Glomerular endothelial cell (primary cell): ENCODE measurements at regions not wholly inside any gene's neighbourhood (a gene's known extent, or its start where the extent isn't known, plus 50 kb on each side); places are given as distances from the start of the nearest gene placed in this dataset.
"Not testable (repeated sequence)": the region's sequence is repeated elsewhere in the genome, so short reads cannot be mapped to it uniquely, and the experiment has no call there.

Experiments used
- DNase-seq: peaks from one replicate; pipeline ENCODE4 v3.0.0-alpha.2; 2011; ENCODE audit warnings: low read depth, low spot score; ENCODE audit errors: extremely low read depth

DNA sequence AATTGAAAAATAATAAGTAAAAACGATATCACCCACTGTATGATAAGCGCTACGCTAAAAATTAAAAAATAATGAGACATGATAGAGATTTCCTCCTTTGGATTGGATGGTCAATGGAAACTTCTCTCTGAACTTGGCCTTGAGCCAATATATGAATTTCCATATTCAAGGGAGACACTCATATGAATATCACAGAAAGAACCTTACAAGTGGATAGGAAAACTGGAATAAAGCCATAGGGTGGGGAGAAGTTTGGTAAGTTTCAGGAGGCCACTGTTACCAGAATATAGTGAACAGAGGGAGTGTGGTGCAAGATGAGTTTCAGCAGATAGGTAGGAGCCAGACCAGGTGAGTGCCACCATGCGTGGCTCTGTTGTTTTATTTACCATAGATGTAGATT is 147.2 kb downstream of the SEM1 start:
- DNase-seq, result no peak

DNA sequence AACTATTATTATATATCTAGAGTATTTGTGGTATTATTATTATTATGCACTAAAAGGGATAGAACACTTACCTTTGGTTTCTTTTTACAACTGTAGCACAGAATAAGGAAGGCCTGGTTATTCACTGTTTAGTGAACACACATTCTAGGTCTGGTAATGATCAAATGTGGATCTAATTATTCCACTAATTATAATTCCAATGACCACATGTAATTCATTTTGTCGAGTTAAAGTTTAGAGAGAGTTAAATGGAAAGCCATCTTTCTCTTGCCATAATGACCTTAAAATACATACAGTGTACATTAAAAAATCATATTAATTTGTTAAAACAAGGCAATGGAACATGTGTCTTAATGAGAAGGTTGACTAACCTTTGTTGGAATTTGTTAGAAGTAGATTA is 147.8 kb downstream of the SEM1 start:
- DNase-seq, result no peak

GRCh38 chr7:96558530-96558929 is 151.1 kb downstream of the SEM1 start:
- no peak for DNase-seq

DNA sequence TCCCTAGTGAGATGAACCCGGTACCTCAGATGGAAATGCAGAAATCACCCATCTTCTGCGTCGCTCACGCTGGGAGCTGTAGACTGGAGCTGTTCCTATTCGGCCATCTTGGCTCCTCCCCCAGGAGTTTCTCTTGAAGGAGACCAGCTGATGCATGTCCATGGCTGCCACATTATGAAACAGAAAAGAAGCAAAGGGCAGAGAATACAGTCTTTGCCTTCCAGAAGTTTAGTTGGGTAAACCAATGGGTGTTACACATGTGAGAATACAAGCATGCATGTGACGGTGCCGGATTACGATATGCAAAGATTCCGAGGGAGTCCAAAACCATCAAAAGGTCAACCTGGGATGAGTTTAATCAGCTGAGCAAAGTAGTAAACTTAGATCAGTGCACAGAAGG is 151.6 kb downstream of the SEM1 start:
- no peak for DNase-seq

DNA sequence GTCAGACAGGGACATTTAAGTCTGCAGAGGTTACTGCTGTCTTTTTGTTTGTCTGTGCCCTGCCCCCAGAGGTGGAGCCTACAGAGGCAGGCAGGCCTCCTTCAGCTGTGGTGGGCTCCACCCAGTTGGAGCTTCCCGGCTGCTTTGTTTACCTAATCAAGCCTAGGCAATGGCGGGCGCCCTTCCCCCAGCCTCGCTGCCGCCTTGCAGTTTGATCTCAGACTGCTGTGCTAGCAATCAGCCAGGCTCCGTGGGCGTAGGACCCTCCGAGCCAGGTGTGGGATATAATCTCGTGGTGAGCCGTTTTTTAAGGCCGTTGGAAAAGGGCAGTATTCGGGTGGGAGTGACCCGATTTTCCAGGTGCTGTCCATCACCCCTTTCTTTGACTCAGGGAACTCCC is 152.0 kb downstream of the SEM1 start:
- not testable (repeated sequence) for DNase-seq

- DNase-seq, result no peak
Observed at GRCh38 chr7:96548664-96549063, 161.0 kb downstream of the SEM1 start.

DNA sequence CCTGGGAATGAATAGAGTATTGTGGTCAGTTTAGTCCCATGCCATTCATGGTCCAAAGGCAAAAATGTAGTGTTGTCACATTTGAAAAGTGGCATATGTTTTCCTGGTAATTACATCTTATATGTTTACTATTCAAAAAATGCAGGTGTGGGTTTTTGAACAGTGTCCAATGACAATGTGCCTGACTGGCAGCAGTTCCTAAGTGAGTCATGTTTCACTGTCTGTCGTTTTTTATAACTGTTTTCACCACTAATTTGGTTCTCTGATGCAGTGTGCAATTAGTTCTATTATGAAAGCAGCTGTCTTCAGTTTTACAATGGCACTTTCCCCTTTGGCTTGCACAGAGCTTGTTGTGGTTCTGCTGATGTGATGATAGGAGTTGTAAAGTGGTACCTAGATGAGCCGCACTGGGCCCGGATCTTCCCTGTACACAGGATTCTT is 162.3 kb downstream of the SEM1 start:
- no peak for DNase-seq

- DNase-seq, result no peak
Observed at GRCh38 chr7:96546426-96546825, 163.2 kb downstream of the SEM1 start.

GRCh38 chr7:96539471-96539870 is 170.2 kb downstream of the SEM1 start:
- no peak for DNase-seq

DNA sequence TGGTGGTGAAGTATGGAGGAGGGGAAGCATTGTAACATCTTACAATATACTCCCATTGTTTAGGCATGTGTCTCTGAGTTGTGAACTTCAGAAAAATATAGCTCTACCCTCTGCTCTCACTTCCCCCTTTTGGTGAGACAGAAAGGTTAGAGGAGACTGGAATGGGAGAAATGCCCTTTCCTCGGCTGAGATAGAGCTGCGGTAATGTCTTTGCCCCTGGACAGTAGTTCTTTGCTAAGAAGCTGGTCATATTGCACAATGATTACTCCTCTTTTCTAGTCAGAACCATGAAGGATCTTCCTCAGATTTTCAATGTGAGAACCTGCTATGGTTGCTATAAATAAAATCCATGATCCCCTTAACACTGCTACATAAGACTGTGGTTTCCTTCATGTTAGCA is 171.0 kb downstream of the SEM1 start:
- no peak for DNase-seq

DNA sequence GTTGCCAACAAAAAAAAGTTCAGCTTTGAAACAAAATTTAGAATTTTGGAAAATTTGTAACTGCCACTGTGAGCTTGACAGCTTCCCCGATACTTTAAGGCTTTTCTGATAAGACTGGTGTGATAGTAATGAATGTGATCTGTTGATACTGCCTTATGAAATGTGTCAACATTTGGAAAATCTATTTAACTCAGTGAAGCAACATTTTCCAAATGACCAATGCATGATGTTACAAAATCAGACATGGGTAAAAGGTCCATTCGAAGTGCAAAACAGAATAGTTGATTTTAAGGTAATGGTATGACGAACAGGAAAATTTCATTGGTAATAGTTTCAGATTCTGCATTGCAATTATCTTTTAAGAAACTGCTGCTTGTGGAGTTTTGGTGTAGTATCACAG is 175.4 kb downstream of the SEM1 start:
- no peak for DNase-seq

GRCh38 chr7:96532428-96532935 is 177.2 kb downstream of the SEM1 start:
- DNase-seq, result no peak

- no peak for DNase-seq
Observed at GRCh38 chr7:96531331-96531730, 178.3 kb downstream of the SEM1 start.

- DNase-seq, result no peak
Observed at GRCh38 chr7:96530786-96531185, 178.9 kb downstream of the SEM1 start.

DNA sequence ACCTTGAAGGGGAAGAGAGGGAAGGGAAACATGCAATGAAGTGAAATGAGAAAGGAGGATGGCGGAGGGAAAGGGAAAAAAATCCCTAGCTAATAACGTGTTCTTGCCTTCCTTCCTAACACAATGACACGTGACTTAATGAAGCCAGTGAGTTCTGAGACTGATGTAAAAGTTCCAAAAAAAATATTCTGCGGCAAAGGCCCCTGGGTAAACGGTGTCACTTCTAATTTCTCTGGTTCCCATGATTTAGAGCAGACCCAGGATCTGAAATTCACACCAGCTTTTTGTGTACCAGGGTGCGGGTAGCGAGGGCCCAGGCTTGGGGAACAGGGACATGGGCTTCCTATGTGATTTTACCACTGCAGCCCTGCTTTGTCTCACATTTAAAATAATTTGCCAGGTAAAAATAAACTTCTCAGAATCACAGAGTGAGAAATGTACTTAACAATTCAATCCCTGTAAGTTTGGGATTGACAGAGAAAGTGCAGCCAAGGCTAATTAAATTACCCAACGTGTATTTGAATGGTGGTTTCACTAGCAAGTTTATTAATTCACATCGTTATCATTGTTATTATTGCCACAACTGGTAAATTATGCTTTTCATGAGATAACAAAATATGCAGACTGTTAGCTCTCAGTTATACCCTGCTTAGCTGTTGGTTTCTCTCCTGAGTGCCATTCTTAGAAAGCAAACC is 182.4 kb downstream of the SEM1 start:
- DNase-seq, result no peak

DNA sequence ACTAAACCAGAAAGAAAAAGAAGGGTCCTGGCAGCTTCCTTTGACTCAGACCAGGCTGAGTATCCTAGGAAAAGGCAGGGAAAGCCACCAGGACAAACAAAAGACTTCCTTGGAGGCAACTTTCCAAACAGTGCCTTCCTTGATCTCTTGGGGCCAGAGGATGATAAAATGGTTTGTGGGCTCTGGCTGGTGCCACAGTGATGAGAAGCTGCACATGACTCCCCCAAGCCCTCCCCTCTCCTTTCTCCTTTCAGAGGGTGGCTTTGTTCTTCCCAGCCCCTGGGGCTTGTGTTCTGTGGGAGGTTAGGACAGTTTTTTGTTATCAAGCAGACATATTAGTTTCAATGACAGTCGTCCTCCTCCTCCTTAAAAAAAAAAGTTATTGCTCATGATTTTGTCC is 183.2 kb downstream of the SEM1 start:
- DNase-seq, result no peak

GRCh38 chr7:96521068-96521894 is 188.4 kb downstream of the SEM1 start:
- DNase-seq, result no peak

DNA sequence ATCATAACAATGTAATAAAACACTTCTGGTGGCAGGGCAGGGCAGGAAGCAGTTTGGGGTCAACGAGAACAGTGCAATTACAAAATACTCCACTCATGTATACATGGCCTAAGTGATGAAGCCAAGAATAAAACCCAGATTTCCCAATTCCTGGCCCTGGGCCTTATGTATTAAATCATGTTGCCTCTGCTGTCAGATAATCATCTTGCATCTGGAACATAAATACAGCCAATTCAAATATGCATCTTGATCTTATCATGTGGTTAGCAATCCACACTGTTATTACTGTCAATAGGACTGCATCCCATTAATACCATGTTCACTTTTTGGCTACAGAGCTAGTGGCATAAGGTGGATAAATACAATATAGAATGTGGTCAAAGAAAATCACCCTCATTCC is 186.5 kb upstream of the SLC25A13 start:
- no peak for DNase-seq

DNA sequence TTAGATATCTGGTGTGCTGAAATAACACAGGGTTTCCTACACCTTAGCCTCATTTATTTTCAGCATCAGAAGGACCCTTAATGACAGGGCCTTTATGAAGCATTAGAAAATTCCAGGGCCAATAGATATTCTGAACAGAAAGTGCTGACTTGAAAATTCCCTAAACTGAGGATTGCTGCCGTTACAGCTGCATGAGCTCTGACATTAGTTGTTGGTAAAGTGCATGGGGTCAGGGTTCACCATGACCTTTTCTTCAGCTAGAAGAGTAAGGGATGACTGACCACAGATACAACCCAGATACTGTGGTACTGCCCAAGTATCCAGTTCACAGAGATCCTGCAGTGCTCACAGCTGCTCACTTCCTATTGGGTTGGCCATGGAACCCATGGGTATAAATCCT is 181.7 kb upstream of the SLC25A13 start:
- DNase-seq, result no peak

DNA sequence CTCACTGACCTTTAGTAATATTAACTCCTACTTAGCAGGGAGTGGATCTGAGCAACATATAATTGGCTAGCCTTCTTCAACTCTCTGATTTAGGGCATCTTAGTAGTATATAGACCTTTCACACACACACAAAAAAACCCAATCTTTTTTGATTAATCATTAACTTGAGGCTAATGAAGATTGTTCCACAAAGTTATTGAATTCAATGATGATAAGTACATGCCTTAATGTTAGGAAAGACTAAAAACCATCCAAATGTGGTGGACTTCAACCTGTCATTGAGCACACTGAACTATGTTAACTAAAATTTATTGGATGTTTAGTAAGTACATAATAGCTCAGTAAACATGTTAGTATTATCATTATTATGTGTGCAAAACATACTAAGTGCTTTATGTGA is 179.4 kb upstream of the SLC25A13 start:
- no peak for DNase-seq

- no peak for DNase-seq
Observed at GRCh38 chr7:96499532-96499931, 177.6 kb upstream of the SLC25A13 start.

DNA sequence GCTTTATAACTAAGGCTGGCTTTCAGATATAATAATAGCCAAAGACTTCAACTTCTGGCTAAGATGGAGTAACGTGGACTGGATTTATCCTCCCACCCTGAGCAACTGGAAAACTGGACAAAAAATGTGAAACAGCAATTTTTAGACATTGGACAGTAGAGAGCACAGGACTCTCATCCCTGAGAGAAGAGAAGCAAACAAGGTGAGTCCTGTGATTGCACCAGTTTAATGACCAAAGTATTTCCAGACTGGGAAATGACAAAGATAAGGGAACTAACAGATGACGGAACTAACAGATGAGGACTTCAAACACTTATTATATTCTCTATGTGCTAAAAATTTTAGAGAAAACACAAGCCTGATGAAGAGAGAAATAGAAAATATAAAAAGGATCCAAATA is 175.7 kb upstream of the SLC25A13 start:
- no peak for DNase-seq
